GM21360 (cell line): ENCODE measurements at regions not wholly inside any gene's neighbourhood (a gene's known extent, or its start where the extent isn't known, plus 50 kb on each side); places are given as distances from the start of the nearest gene placed in this dataset.
"Not testable (repeated sequence)": the region's sequence is repeated elsewhere in the genome, so short reads cannot be mapped to it uniquely, and the experiment has no call there.

Experiments
- ATAC-seq: cut with Tn5 transposase; IDR thresholded peaks from one replicate; pipeline ENCODE4 v1.9.1; 2021; ENCODE audit warnings: mild to moderate bottlenecking, moderate library complexity; ENCODE audit not compliant: unreplicated experiment

DNA sequence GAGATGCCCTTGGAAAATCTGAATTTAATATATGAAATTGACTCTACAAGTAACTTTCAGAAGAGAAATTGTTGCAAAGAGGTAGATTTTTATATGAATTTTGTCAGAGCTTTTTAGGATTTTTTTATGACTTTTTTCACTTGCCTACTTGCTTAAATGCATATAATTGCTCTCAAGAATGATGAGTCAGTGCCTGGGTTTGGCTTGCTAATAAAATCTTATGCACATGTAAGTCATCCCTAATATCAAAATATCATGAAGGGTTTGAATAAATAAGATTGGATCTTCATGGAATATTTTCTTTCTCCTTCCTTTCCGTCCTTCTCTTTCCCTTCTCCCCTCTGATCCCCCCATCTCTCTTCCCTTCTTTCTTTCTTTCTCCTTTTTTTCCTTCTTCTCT, 354.1 kb downstream of the TXNL1 start:
- no peak for ATAC-seq

GRCh38 chr18:56283316-56283715, 355.1 kb downstream of the TXNL1 start:
- ATAC-seq: no peak

DNA sequence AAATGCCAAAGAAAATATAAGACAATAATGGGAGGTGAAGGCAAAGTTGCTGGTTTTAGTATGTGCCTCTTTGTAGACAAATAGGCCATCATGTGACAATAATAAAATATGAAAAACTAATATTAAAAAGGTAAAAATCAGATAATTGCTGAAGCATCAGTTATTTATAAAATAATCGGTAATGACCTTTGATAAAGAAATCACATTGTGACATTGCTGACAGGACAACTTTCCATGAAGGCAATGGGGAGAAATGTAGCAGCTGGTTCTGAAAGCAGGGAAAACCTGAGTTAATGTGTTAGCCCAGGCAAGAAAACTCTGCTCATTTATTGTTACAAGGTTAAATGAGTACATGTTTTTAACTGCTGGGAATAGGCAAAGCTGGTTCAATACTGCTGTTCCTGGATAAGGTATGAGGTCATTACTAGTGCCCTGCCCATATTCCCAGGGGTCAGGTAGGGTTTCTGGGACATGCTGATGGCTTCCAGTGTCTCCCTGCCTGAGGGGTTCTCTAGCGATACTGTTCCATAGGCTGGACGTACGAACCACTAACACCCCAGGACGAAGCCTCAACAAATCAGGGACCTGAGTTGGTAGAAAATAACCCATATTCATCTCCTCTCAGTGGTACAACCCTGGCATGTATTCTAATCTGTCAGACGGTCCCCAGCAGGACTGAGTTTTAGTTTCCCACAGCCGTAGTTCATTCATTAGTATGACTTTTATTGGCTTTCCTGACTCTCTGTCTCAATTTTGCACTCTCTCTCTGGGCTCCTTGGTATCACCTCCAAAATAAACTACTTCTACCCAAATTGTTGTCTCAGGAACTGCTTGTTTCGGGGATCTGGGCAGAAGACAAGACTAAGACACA, 355.9 kb downstream of the TXNL1 start:
- no peak for ATAC-seq

DNA sequence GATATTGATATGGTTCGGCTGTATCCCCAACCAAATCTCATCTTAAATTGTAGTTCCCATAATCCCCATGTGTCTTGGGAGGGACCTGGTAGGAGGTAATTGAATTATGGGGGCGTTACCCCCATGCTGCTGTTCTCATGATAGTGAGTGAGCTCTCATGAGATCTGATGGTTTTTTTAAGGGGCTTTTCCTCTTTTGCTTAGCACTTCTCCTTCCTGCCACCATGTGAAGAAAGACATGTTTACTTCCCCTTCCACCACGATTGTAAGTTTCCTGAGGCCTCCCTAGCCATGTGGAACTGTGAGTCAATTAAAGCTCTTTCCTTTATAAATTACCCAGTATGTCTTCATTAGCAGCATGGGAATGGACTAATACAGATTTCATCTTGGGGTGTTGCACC, 358.6 kb downstream of the TXNL1 start:
- ATAC-seq: not testable (repeated sequence)

GRCh38 chr18:56278421-56279003, 359.9 kb downstream of the TXNL1 start:
- no peak for ATAC-seq

GRCh38 chr18:56276466-56276865, 361.9 kb downstream of the TXNL1 start:
- ATAC-seq: no peak

- ATAC-seq: no peak
Observed at GRCh38 chr18:56273541-56274219, 364.7 kb downstream of the TXNL1 start.

- no peak for ATAC-seq
Observed at GRCh38 chr18:56270671-56271250, 367.6 kb downstream of the TXNL1 start.

DNA sequence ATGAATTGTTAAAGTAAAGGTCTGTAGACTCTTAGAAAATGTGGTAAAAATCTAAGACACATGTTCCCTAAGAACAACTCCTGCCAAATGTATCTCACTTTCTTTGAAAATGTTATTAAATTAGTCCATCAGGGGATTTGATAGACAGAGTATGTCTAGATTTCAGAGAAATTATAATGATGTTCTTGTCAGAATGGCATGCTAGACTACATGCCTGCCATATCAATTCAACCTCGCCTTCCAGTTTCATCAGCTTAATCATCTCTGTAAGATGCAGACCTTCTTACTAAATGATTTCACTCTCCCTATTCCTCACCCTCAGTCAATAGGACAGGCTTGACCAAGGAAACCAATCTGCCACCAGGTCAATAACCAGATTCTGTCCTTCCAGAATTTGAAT, 368.4 kb downstream of the TXNL1 start:
- no peak for ATAC-seq

DNA sequence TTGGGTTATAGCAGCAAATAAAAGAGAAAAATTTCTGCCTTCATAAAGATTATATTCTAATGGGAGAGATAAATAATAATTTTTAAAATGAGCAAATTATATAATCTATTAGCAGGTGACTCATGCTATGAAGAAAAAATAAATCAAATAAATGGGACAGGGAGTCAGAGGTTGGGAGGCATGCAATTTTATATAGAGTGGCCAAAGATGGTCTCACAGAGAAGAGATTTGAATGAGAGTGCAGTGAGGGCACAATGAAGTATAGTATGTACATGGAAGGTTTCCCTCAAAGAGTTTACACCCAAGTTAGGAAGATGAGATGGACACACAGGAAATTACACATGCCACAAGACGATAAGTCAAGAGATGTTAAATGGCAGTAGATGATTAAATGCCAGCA, 369.4 kb downstream of the TXNL1 start:
- ATAC-seq: no peak

DNA sequence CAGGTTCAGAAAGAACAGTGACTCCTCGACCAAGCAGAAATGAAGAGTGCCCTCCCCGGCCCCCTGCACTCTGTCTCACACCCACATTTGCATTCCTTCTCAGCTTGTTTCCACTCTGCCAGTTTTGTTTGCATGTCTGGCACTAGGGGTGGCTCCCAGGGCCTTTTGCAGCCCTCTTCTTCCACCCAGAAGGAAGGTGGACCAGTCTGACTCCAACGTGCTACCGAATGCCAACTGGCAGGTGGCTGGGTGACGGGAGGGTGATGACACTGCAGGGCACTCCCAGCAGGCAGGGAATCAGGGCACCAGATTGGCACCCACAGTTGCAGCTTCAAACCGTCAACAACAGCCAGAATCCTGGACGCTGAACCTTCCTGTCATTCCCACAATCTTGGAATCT, 371.1 kb downstream of the TXNL1 start:
- no peak for ATAC-seq

- no peak for ATAC-seq
Observed at GRCh38 chr18:56258178-56258577, 380.2 kb downstream of the TXNL1 start.

DNA sequence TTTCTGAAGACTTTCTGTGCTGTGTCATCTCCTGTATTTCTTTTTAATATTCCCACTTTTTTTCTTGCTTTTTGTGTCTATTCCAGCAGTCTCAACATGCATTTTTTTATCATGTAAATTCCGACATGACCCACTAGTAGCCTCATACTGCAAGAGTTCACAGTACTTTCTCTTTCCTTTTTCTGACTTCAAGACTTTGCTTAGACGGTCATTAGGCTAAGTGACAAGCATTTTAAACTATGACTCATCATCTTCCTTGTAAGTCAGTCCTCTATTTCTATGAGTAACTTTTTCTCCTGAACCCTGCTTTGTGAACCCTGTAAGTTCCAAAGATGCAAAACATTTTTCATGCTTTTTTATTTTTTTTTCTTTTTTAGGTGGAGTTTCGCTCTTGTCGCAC, 381.2 kb downstream of the TXNL1 start:
- peak; percentile 96 for ATAC-seq

DNA sequence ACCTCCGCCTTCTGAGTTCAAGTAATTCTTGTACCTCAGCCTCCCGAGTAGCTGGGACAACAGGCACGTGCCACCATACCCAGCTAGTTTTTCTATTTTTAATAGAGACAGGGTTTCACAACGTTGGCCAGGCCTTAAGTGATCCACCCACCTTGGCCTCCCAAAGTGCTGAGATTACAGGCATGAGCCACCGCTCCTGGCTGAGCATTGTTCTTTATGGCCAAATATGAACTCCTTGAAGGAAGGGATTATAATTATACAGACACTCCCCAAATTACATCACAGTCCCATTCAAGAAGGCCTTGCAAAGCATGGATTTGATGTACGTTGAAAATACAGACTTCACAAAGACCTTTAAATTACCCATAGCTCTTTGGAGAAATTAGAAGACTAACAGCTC, 381.7 kb downstream of the TXNL1 start:
- no peak for ATAC-seq

DNA sequence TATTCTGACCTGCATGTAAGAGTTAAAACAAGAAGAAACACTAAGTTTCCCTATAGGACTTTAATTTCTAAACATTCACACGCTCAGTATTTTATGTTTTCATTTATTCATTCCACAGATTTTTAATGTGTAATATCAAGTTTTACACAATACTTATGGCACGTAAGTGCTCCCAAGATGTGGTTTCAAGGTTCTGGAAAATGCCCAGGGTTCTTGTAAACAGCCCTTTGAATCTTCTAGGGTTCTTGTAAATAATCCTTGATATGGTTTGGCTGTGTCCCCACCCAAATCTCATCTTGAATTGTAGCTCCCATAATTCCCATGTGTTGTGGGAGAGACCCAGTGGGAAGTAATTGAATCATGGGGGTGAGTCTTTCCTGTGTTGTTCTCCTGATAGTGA, 383.0 kb downstream of the TXNL1 start:
- ATAC-seq: no peak

GRCh38 chr18:56252456-56252855, 385.9 kb downstream of the TXNL1 start:
- ATAC-seq: no peak

DNA sequence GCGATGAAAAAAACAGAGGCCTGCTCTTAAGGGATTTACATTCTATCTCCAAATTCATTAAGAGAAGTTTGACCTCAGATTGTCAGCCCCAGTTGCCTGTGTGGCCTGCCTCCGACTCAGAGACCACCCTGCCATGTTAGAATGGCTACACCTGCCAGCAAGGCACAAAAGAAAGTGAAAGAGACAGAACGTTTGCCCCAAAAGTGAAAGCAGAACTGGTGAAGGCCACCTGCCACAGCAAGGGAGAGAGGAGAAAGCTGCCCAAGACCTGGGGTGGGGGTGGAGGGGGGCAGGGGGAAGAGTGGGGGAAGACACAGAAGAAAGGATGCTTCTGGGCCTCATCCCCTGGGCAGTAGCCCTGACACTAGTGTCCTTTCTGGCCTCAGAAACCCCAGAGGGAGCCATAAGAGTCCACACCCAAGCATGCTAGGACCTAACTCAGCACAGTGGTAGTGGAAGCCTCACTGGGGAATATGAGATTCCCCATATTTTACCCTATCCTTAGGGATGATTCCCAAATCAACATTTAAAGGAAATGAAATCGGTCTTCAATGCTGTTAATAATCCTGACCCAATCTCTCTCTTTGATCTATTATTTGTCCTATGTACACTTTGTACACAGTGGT, 389.7 kb downstream of the TXNL1 start:
- ATAC-seq: peak; percentile 99

DNA sequence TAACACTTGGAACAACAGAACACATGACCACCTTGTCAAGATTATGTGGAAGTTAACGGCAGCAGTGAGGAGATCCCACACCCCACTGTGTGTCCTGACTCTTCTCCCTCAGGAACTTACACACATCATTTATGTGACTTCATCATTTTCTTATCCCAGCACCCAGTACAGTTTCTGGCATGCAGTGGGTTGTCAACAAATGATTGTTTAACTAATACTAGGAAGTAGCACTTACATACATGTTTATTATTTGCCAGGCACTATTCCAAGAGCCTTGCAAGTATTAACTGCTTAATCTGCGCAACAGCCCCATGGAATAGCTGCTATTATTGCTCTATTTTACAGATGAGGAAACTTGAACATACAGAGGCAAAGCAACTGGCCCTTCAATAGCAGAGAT, 391.5 kb downstream of the TXNL1 start:
- ATAC-seq: no peak

- no peak for ATAC-seq
Observed at GRCh38 chr18:56245866-56246580, 392.4 kb downstream of the TXNL1 start.

GRCh38 chr18:56240405-56240804, 398.0 kb downstream of the TXNL1 start:
- no peak for ATAC-seq

GRCh38 chr18:56238576-56238975, 399.8 kb downstream of the TXNL1 start:
- ATAC-seq: no peak
